ENCODE measurements at regions not wholly inside any gene's neighbourhood (a gene's known extent, or its start where the extent isn't known, plus 50 kb on each side); places are given as distances from the start of the nearest gene placed in this dataset.

DNA sequence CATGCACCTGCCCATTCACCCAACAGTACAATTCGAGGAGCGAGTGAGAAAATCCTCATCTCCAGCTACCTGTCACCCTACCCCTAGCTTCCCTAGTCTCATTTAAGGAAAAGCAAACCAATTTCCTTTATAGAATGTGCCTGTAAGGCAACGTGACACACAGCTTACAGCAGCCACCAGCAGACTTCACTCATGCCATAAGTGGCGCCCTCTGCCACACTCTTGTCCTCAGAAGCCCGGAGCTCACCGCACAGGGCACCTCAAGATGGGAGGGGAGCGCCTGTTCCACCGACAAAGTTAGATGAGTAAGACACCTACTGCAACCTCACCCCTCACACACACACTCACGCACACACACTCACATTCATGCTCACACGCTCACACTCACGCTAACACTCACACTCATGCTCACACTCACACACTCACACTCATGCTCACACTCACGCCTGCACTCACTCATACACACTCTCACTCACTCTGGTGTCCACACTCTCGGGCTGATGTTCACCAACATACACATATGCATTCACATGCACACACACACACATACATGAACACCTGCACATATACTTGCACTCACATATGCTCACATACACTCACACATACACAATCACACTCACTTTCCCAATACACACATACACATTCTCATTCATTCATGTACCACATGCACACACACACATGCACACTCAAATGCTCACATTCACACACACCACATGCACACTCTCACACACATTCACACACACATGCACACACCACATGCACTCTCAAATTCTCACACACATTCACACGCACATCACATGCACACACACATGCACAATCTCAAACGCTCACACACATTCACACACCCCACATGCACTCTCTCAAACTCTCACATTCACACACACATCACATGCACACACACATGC is 170.7 kb downstream of the PSMG1 start:
- H3K27ac ChIP-seq (ENCODE audit: low read depth in 1 of 3, low read length in 2 of 3) = no peak overlapping the region
- no peaks in the 10 kb centered on the region for H3K36me3 ChIP-seq (ENCODE audit: control insufficient read depth in 3 of 3, insufficient read depth in 2 of 3, low read depth in 1 of 3, low read length in 3 of 3)
- no peaks in the 10 kb centered on the region for H3K9me3 ChIP-seq (ENCODE audit: control insufficient read depth in 2 of 2, insufficient read depth in 1 of 2, low read depth in 1 of 2, low read length in 1 of 2)
- FAIRE-seq (no peak), DNase-seq (no peak)
- no peaks in the 10 kb centered on the region for H3K27me3 ChIP-seq (ENCODE audit: control insufficient read depth in 3 of 3, insufficient read depth in 3 of 3, low read length in 3 of 3)
- H3K4me1 ChIP-seq (ENCODE audit: control insufficient read depth in 3 of 3, insufficient read depth in 2 of 3, low read depth in 1 of 3, low read length in 2 of 3) = no peaks in the 10 kb centered on the region
- H3K4me3 ChIP-seq (ENCODE audit: low read depth in 1 of 3, low read length in 3 of 3) = no peak overlapping the region
- 87 to 90% (median 88%) methylated on average over 15 of the region's 15 CpGs for WGBS, 3 donors

GRCh38 chr21:39011911-39012310 is 171.3 kb downstream of the PSMG1 start:
- H3K4me1 ChIP-seq (ENCODE audit: control insufficient read depth in 3 of 3, insufficient read depth in 2 of 3, low read depth in 1 of 3, low read length in 2 of 3) = no peaks in the 10 kb centered on the region
- DNase-seq = no peak
- H3K9me3 ChIP-seq (ENCODE audit: control insufficient read depth in 2 of 2, insufficient read depth in 1 of 2, low read depth in 1 of 2, low read length in 1 of 2) = no peaks in the 10 kb centered on the region
- H3K27me3 ChIP-seq (ENCODE audit: control insufficient read depth in 3 of 3, insufficient read depth in 3 of 3, low read length in 3 of 3) = no peaks in the 10 kb centered on the region
- no peak overlapping the region for H3K4me3 ChIP-seq (ENCODE audit: low read depth in 1 of 3, low read length in 3 of 3)
- WGBS, 3 donors = 90 to 96% (median 95%) methylated on average over 3 of the region's 3 CpGs
- no peak for FAIRE-seq
- no peak overlapping the region for H3K27ac ChIP-seq (ENCODE audit: low read depth in 1 of 3, low read length in 2 of 3)
- no peaks in the 10 kb centered on the region for H3K36me3 ChIP-seq (ENCODE audit: control insufficient read depth in 3 of 3, insufficient read depth in 2 of 3, low read depth in 1 of 3, low read length in 3 of 3)

DNA sequence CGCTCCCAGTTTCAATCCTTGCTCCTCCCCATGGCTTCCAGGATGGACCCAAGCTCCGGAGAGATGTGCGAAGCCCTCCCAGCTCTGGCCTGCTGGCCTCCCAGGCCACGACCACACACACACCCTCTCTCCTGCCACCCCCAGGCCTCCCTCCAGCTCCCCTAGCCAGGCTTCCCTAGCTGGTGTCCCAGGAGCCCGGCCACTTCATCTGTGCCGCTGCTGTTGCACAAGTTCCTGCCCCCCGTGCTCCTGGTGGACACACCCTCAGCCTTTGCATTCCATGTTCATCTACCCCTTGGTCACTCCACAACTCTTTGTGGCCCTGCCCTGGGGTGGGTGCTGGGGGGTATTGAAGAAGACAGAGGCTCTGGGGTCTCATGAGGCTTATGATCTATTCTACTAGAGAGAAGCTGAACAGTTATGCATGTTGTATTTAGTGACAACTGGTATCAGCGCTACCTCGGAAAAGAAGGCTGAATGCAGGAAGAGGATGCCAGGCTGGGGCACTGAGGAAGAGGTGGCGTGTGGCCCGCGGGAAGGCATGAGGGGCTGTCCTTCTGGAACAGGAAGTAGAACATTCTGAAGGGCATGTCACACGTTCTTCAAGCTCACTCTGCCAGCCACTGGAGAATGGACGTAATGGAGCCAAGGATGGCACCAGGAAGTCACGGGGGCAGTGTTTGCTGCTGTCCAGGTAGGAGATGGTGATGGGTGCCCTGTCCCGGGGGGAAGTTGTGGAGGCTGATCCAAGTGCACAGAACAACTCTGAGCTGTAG is 172.4 kb downstream of the PSMG1 start:
- no peaks in the 10 kb centered on the region for H3K9me3 ChIP-seq (ENCODE audit: control insufficient read depth in 2 of 2, insufficient read depth in 1 of 2, low read depth in 1 of 2, low read length in 1 of 2)
- no peaks in the 10 kb centered on the region for H3K36me3 ChIP-seq (ENCODE audit: control insufficient read depth in 3 of 3, insufficient read depth in 2 of 3, low read depth in 1 of 3, low read length in 3 of 3)
- DNase-seq (no peak), FAIRE-seq (no peak)
- 74 to 83% (median 79%) methylated on average over 16 of the region's 16 CpGs for WGBS, 3 donors
- H3K4me3 ChIP-seq (ENCODE audit: low read depth in 1 of 3, low read length in 3 of 3) = no peak overlapping the region
- no peak overlapping the region for H3K27ac ChIP-seq (ENCODE audit: low read depth in 1 of 3, low read length in 2 of 3)
- peaks cover 0 to under 1% (median 0%) of the 10 kb centered on the region in 3 donors for H3K4me1 ChIP-seq (ENCODE audit: control insufficient read depth in 3 of 3, insufficient read depth in 2 of 3, low read depth in 1 of 3, low read length in 2 of 3)
- H3K27me3 ChIP-seq (ENCODE audit: control insufficient read depth in 3 of 3, insufficient read depth in 3 of 3, low read length in 3 of 3) = no peaks in the 10 kb centered on the region

- H3K27ac ChIP-seq (ENCODE audit: low read depth in 1 of 3, low read length in 2 of 3) = no peak overlapping the region
- H3K4me1 ChIP-seq (ENCODE audit: control insufficient read depth in 3 of 3, insufficient read depth in 2 of 3, low read depth in 1 of 3, low read length in 2 of 3) = peaks cover 0 to 10% (median 2%) of the 10 kb centered on the region in 3 donors
- no peaks in the 10 kb centered on the region for H3K27me3 ChIP-seq (ENCODE audit: control insufficient read depth in 3 of 3, insufficient read depth in 3 of 3, low read length in 3 of 3)
- no peak for FAIRE-seq
- H3K36me3 ChIP-seq (ENCODE audit: control insufficient read depth in 3 of 3, insufficient read depth in 2 of 3, low read depth in 1 of 3, low read length in 3 of 3) = no peaks in the 10 kb centered on the region
- DNase-seq = no peak
- no peak overlapping the region for H3K4me3 ChIP-seq (ENCODE audit: low read depth in 1 of 3, low read length in 3 of 3)
- H3K9me3 ChIP-seq (ENCODE audit: control insufficient read depth in 2 of 2, insufficient read depth in 1 of 2, low read depth in 1 of 2, low read length in 1 of 2) = no peaks in the 10 kb centered on the region
- WGBS, 3 donors = 69 to 86% (median 77%) methylated on average over 7 of the region's 7 CpGs
These were observed 173.5 kb downstream of the PSMG1 start for GRCh38 chr21:39009587-39010225.

DNA sequence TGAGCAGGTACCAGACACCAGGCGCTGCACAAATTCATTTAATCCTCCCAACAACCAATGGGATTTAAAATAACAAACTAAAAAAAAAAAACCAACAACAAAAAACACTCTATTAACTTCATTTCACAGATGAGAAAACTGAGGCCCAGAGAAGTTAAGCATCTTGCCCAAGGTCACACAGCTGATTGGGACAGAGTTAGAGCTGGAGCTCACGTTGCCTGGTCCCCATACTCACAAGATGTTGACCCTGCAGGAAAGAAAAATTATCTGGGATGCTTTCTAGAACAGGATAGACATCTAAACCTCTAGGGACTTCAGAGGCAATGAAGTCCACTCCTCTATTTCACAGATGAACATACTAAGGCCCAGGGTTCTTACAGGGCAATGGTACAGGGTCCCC is 175.3 kb downstream of the PSMG1 start:
- no peaks in the 10 kb centered on the region for H3K9me3 ChIP-seq (ENCODE audit: control insufficient read depth in 2 of 2, insufficient read depth in 1 of 2, low read depth in 1 of 2, low read length in 1 of 2)
- DNase-seq (no peak), FAIRE-seq (no peak)
- H3K4me3 ChIP-seq (ENCODE audit: low read depth in 1 of 3, low read length in 3 of 3) = no peak overlapping the region
- WGBS, 3 donors = 81 to 91% (median 87%) methylated on average over 2 of the region's 2 CpGs
- H3K4me1 ChIP-seq (ENCODE audit: control insufficient read depth in 3 of 3, insufficient read depth in 2 of 3, low read depth in 1 of 3, low read length in 2 of 3) = peaks cover 0 to 19% (median 12%) of the 10 kb centered on the region in 3 donors
- H3K36me3 ChIP-seq (ENCODE audit: control insufficient read depth in 3 of 3, insufficient read depth in 2 of 3, low read depth in 1 of 3, low read length in 3 of 3) = no peaks in the 10 kb centered on the region
- no peaks in the 10 kb centered on the region for H3K27me3 ChIP-seq (ENCODE audit: control insufficient read depth in 3 of 3, insufficient read depth in 3 of 3, low read length in 3 of 3)
- no peak overlapping the region for H3K27ac ChIP-seq (ENCODE audit: low read depth in 1 of 3, low read length in 2 of 3)

GRCh38 chr21:39007532-39007931 is 175.7 kb downstream of the PSMG1 start:
- Histone ChIP-seq H3K27me3 (ENCODE audit: control insufficient read depth in 3 of 3, insufficient read depth in 3 of 3, low read length in 3 of 3) (no peaks in the 10 kb centered on the region), H3K36me3 (ENCODE audit: control insufficient read depth in 3 of 3, insufficient read depth in 2 of 3, low read depth in 1 of 3, low read length in 3 of 3) (no peaks in the 10 kb centered on the region), H3K4me3 (ENCODE audit: low read depth in 1 of 3, low read length in 3 of 3) (no peak overlapping the region), H3K9me3 (ENCODE audit: control insufficient read depth in 2 of 2, insufficient read depth in 1 of 2, low read depth in 1 of 2, low read length in 1 of 2) (no peaks in the 10 kb centered on the region), H3K27ac (ENCODE audit: low read depth in 1 of 3, low read length in 2 of 3) (peak overlapping the region in 1 of 3 donors; percentile 65), H3K4me1 (ENCODE audit: control insufficient read depth in 3 of 3, insufficient read depth in 2 of 3, low read depth in 1 of 3, low read length in 2 of 3) (peaks cover 0 to 19% (median 12%) of the 10 kb centered on the region in 3 donors)
- 27 to 60% (median 44%) methylated on average over 8 of the region's 8 CpGs for whole genome bisulfite sequencing, 3 donors
- no peak for FAIRE-seq
- DNase-seq = no peak

DNA sequence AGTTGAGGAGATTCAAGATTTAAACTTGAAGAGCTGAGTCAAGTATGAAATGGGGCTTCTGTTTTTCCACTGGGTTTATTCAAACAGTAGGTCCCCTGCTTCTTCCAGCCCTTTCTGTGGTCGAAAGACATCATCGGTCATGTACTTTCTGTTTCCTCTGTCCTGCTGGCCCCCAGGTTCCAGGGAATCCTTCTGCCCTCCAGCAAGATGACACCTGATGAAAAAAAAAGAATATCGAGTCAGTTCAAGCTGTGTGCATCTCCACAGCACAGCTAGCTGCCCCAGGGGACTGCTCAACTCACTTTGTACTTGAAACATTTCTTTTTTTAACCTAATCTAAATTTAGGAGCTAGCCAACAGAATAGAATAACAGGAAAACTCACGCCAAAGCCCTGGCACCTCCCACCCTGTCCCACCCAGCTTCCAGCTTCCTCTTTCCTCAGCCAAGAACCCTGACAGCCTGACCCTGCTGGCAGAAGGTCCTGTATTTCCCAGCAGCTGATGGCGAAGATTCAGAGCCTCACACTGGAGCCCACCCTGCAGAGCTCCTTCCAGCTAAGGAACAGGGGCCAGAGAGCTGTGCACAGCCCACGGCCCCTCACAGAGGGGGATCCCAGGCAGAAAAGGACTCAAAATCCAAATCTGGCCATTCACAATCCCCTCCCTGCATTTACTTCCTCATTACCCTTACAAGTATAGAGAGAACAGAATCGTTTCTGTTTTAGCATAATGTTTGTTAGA is 176.5 kb downstream of the PSMG1 start:
- Histone ChIP-seq H3K4me3 (ENCODE audit: low read depth in 1 of 3, low read length in 3 of 3) (no peak overlapping the region), H3K27me3 (ENCODE audit: control insufficient read depth in 3 of 3, insufficient read depth in 3 of 3, low read length in 3 of 3) (no peaks in the 10 kb centered on the region), H3K9me3 (ENCODE audit: control insufficient read depth in 2 of 2, insufficient read depth in 1 of 2, low read depth in 1 of 2, low read length in 1 of 2) (no peaks in the 10 kb centered on the region), H3K4me1 (ENCODE audit: control insufficient read depth in 3 of 3, insufficient read depth in 2 of 3, low read depth in 1 of 3, low read length in 2 of 3) (peaks cover 0 to 19% (median 12%) of the 10 kb centered on the region in 3 donors), H3K36me3 (ENCODE audit: control insufficient read depth in 3 of 3, insufficient read depth in 2 of 3, low read depth in 1 of 3, low read length in 3 of 3) (no peaks in the 10 kb centered on the region), H3K27ac (ENCODE audit: low read depth in 1 of 3, low read length in 2 of 3) (peak overlapping the region; percentile 30 to 88 (median 40))
- no peak for FAIRE-seq
- WGBS, 3 donors = 25 to 42% (median 32%) methylated on average over 7 of the region's 7 CpGs
- DNase-seq = no peak

GRCh38 chr21:39005502-39005787 is 177.8 kb downstream of the PSMG1 start:
- Histone ChIP-seq H3K4me3 (ENCODE audit: low read depth in 1 of 3, low read length in 3 of 3) (no peak overlapping the region), H3K27me3 (ENCODE audit: control insufficient read depth in 3 of 3, insufficient read depth in 3 of 3, low read length in 3 of 3) (no peaks in the 10 kb centered on the region), H3K27ac (ENCODE audit: low read depth in 1 of 3, low read length in 2 of 3) (peak overlapping the region in 2 of 3 donors; percentile 60 to 88), H3K36me3 (ENCODE audit: control insufficient read depth in 3 of 3, insufficient read depth in 2 of 3, low read depth in 1 of 3, low read length in 3 of 3) (no peaks in the 10 kb centered on the region), H3K4me1 (ENCODE audit: control insufficient read depth in 3 of 3, insufficient read depth in 2 of 3, low read depth in 1 of 3, low read length in 2 of 3) (peaks cover 0 to 19% (median 12%) of the 10 kb centered on the region in 3 donors), H3K9me3 (ENCODE audit: control insufficient read depth in 2 of 2, insufficient read depth in 1 of 2, low read depth in 1 of 2, low read length in 1 of 2) (no peaks in the 10 kb centered on the region)
- FAIRE-seq = no peak
- WGBS, 3 donors = 58 to 66% (median 60%) methylated on average over 3 of the region's 3 CpGs
- DNase-seq = no peak

All from small intestine (tissue), 7 donors.